GM13977 (cell line): ENCODE measurements at regions not wholly inside any gene's neighbourhood (a gene's known extent, or its start where the extent isn't known, plus 50 kb on each side); places are given as distances from the start of the nearest gene placed in this dataset.

ENCODE experiments used
- DNase-seq: peaks from one replicate; pipeline ENCODE4 v3.0.0; 2012; ENCODE audit warnings: low spot score
- in situ Hi-C: fragments of 300-500 bp; cut with MboI; formaldehyde crosslinking; loops from one replicate; pipeline ENCODE4 v1.12.0; 2022; ENCODE audit warnings: low sequenced_read_pairs, low pct_unique_long_range_greater_than_20kb, mixed read lengths, inconsistent platforms; ENCODE audit not compliant: unreplicated experiment
- TF ChIP-seq, protein P1 (sequence below): IDR thresholded peaks from 2 replicates; pipeline ENCODE4 v1.5.1; 2012; ENCODE audit warnings: mild to moderate bottlenecking, control low read depth; ENCODE audit not compliant: insufficient read depth; ENCODE audit errors: extremely low read depth, missing control alignments

DNA sequence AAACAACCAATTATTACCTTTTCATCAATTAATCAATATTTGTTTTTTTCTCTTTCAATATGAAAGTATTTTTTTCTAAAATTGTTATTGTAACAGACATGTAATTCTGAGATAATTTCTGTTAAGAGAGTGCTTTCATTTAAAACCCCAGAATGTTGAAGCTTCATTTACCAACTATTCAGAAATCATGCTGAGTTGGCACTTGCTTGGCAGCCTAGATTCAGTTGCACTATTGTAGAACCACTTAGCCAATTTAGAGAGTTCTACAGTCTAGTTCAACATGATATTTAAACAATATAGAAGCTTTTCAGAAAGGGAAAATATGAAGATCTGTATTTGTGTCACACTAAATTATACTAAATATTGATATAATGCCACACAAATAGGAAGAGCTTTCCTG lies 56.1 kb upstream of the NKAIN2 start:
- TF ChIP-seq, protein P1, sequence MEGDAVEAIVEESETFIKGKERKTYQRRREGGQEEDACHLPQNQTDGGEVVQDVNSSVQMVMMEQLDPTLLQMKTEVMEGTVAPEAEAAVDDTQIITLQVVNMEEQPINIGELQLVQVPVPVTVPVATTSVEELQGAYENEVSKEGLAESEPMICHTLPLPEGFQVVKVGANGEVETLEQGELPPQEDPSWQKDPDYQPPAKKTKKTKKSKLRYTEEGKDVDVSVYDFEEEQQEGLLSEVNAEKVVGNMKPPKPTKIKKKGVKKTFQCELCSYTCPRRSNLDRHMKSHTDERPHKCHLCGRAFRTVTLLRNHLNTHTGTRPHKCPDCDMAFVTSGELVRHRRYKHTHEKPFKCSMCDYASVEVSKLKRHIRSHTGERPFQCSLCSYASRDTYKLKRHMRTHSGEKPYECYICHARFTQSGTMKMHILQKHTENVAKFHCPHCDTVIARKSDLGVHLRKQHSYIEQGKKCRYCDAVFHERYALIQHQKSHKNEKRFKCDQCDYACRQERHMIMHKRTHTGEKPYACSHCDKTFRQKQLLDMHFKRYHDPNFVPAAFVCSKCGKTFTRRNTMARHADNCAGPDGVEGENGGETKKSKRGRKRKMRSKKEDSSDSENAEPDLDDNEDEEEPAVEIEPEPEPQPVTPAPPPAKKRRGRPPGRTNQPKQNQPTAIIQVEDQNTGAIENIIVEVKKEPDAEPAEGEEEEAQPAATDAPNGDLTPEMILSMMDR, result no peak
- in situ Hi-C loops, result no loop called here
- no peak for DNase-seq

DNA sequence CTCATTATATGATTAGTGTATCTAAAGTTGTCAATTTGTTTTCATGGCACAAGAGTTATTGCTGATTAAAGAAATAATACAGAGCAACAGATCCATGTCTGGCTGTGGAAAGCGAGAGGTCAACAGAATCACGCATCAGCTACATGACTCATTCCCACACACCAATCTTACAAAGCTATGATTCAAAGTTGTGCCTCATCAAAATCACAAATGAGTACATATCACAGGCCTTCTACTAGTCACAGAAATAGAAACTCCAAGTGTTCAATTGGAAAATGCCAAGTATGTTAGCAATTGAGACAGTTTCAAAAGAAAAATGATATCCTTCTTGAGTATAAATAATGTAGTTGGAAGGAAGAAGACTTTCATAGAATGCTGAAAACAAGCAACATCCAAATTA lies 57.8 kb upstream of the NKAIN2 start:
- no peak for DNase-seq
- TF ChIP-seq, protein P1, result no peak
- in situ Hi-C loops, result no loop called here

- no peak for DNase-seq
- in situ Hi-C loops, result no loop called here
- TF ChIP-seq, protein P1, result no peak
Measured at GRCh38 chr6:123744840-123745239, 58.8 kb upstream of the NKAIN2 start.

GRCh38 chr6:123742626-123743025 lies 61.0 kb upstream of the NKAIN2 start:
- no peak for DNase-seq
- TF ChIP-seq, protein P1, result no peak
- in situ Hi-C loops, result no loop called here

DNA sequence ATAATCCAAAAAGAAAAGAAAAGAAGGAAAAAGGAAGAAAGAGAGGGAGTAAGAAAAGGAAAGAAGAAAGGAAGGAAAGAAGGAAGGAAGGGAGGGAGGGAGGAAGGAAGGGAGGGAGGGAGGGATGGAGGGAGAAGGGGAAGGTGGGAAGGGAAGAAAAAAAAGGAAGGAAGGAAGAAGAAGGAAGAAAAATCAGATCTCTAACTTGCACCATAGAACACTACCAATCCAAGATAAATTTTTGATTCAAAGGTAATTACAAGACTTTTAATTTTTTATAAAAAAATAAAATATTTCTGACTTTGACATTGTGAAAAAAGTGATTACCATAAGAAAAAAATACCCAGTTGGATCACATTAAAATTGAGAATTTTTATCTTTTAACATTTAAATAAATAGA lies 70.5 kb upstream of the NKAIN2 start:
- TF ChIP-seq, protein P1, result no peak
- DNase-seq, result no peak
- in situ Hi-C loops, result no loop called here

- TF ChIP-seq, protein P1, result no peak
- in situ Hi-C loops, result loop anchor here (25.0 kb wide), 1 partner anchor 304 kb away; no protein-coding TSS in a partner anchor
- no peak for DNase-seq
Measured at GRCh38 chr6:123716506-123716905, 79.8 kb upstream of the TRDN start.
